ENCODE measurements at regions not wholly inside any gene's neighbourhood (a gene's known extent, or its start where the extent isn't known, plus 50 kb on each side); places are given as distances from the start of the nearest gene placed in this dataset.

- H3K27me3 ChIP-seq (ENCODE audit: control insufficient read depth in 4 of 4, insufficient read depth in 4 of 4, low read length in 3 of 4): no peaks in the 10 kb centered on the region
- TF ChIP-seq CTCF (IDR thresholded peaks at IDR 0.05; ENCODE audit: low read depth, low read length, missing input control): no peak
- no peak for TF ChIP-seq NR2F2 (IDR thresholded peaks at IDR 0.05)
- TF ChIP-seq FOXA1 (IDR thresholded peaks at IDR 0.05): no peak
- TF ChIP-seq REST (IDR thresholded peaks at IDR 0.05): no peak
- TF ChIP-seq HNF4G (IDR thresholded peaks at IDR 0.05): no peak
- no peak for TF ChIP-seq EGR1 (IDR thresholded peaks at IDR 0.05; ENCODE audit: low read depth in 2 of 2)
- no peak for TF ChIP-seq MAX (IDR thresholded peaks at IDR 0.05)
- no peak for TF ChIP-seq SP1 (IDR thresholded peaks at IDR 0.05)
- no peak for TF ChIP-seq YY1 (IDR thresholded peaks at IDR 0.05)
- H3K9ac ChIP-seq (ENCODE audit: low read depth in 1 of 2, low read length in 2 of 2): no peak overlapping the region
- no peaks in the 10 kb centered on the region for H3K9me3 ChIP-seq (ENCODE audit: control insufficient read depth in 4 of 4, low read length in 3 of 4)
- peaks cover 4 to 21% (median 14%) of the 10 kb centered on the region in 4 donors for H3K4me1 ChIP-seq (ENCODE audit: control insufficient read depth in 4 of 4, insufficient read depth in 4 of 4, low read length in 3 of 4)
- H3K36me3 ChIP-seq (ENCODE audit: control insufficient read depth in 4 of 4, insufficient read depth in 3 of 4, low read depth in 1 of 4, low read length in 3 of 4): no peaks in the 10 kb centered on the region
- H3K27ac ChIP-seq (ENCODE audit: low read depth in 1 of 2, low read length in 2 of 2): no peak overlapping the region
- DNase-seq (ENCODE audit: low spot score): no peak
- H3K4me3 ChIP-seq (ENCODE audit: low read depth in 1 of 3, low read length in 3 of 3): no peak overlapping the region
- 94% methylated on average over 8 of the region's 8 CpGs for WGBS
Measured at GRCh38 chr1:228992907-228993535, 257.7 kb downstream of the RHOU start.

GRCh38 chr1:228994676-228995594, 259.7 kb downstream of the RHOU start:
- peaks cover 2 to 18% (median 11%) of the 10 kb centered on the region in 4 donors for H3K4me1 ChIP-seq (ENCODE audit: control insufficient read depth in 4 of 4, insufficient read depth in 4 of 4, low read length in 3 of 4)
- no peaks in the 10 kb centered on the region for H3K27me3 ChIP-seq (ENCODE audit: control insufficient read depth in 4 of 4, insufficient read depth in 4 of 4, low read length in 3 of 4)
- H3K9ac ChIP-seq (ENCODE audit: low read depth in 1 of 2, low read length in 2 of 2): no peak overlapping the region
- H3K36me3 ChIP-seq (ENCODE audit: control insufficient read depth in 4 of 4, insufficient read depth in 3 of 4, low read depth in 1 of 4, low read length in 3 of 4): no peaks in the 10 kb centered on the region
- 89% methylated on average over 2 of the region's 2 CpGs for WGBS
- no peak overlapping the region for H3K4me3 ChIP-seq (ENCODE audit: low read depth in 1 of 3, low read length in 3 of 3)
- no peak for DNase-seq (ENCODE audit: low spot score)
- no peak overlapping the region for H3K27ac ChIP-seq (ENCODE audit: low read depth in 1 of 2, low read length in 2 of 2)
- no peaks in the 10 kb centered on the region for H3K9me3 ChIP-seq (ENCODE audit: control insufficient read depth in 4 of 4, low read length in 3 of 4)
- TF ChIP-seq RAD21 (IDR thresholded peaks at IDR 0.05): no peak
- no peak for TF ChIP-seq FOXA1 (IDR thresholded peaks at IDR 0.05)
- TF ChIP-seq JUND (IDR thresholded peaks at IDR 0.05): no peak
- TF ChIP-seq MAX (IDR thresholded peaks at IDR 0.05): no peak
- TF ChIP-seq NR2F2 (IDR thresholded peaks at IDR 0.05): no peak
- no peak for TF ChIP-seq ZBTB33 (IDR thresholded peaks at IDR 0.05)
- TF ChIP-seq SP1 (IDR thresholded peaks at IDR 0.05): no peak
- TF ChIP-seq HNF4A (conservative IDR thresholded peaks at IDR 0.05): no peak
- TF ChIP-seq TAF1 (conservative IDR thresholded peaks at IDR 0.05): no peak
- no peak for TF ChIP-seq REST (IDR thresholded peaks at IDR 0.05)
- no peak for TF ChIP-seq GABPA (IDR thresholded peaks at IDR 0.05 in 1 of 2, conservative IDR thresholded peaks at IDR 0.05 in 1 of 2)
- TF ChIP-seq ATF3 (IDR thresholded peaks at IDR 0.05): no peak
- TF ChIP-seq RXRA (IDR thresholded peaks at IDR 0.05): no peak
- TF ChIP-seq FOXA2 (IDR thresholded peaks at IDR 0.05): no peak

Data from liver (tissue), 8 donors.